GM12874 (cell line): ENCODE measurements at regions not wholly inside any gene's neighbourhood (a gene's known extent, or its start where the extent isn't known, plus 50 kb on each side); places are given as distances from the start of the nearest gene placed in this dataset.

Experiments used
- CTCF ChIP-seq: IDR thresholded peaks from 2 replicates; pipeline ENCODE4 v1.5.1; 2011; ENCODE audit warnings: low read depth, mild to moderate bottlenecking, control low read depth, low read length, moderate library complexity; ENCODE audit not compliant: insufficient read depth

GRCh38 chr11:25327656-25328055, 830.8 kb downstream of the LUZP2 start:
- no peak for TF ChIP-seq CTCF

DNA sequence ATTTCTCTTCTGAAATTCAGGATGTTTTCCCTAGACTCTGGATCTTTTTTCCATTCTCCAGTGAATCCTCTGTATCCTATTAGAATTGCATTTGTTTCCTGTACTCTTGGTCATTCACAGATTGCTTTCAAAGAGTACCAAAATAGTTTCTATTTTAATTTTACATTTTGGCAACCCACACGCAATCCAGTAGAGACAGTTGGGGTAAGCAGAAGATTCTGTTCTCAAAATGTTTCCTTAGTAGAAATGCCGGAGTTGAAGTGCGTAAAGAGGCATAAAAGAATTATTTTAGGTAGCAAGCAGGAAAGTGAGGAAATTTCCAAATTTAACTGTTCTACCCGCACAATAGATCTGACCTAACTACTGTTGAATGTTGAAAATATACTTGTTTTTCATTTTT, 842.4 kb downstream of the LUZP2 start:
- TF ChIP-seq CTCF: no peak

DNA sequence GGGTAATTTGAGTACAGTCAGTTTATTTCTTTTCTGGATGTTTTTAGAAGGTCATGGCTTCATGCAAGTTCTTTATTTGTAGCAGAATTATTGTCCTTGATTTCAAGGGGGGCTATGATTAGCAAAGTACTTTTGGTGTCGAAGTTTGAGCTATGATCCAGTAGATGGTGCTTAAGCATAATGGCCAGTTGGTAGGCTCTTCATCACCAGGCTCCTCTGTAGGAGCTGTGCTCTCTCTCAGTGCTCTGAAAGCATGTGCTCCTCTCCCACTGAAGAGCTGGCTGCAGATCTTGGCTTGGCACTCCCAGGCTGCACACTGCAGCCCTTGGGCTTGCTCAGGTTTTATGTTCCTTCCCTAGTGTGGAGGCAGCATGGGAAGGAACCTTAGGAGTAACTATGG, 852.7 kb downstream of the LUZP2 start:
- no peak for TF ChIP-seq CTCF

- TF ChIP-seq CTCF: no peak
Measured at GRCh38 chr11:25350899-25351803, 854.3 kb downstream of the LUZP2 start.

- no peak for TF ChIP-seq CTCF
Measured at GRCh38 chr11:25357133-25357532, 860.3 kb downstream of the LUZP2 start.

DNA sequence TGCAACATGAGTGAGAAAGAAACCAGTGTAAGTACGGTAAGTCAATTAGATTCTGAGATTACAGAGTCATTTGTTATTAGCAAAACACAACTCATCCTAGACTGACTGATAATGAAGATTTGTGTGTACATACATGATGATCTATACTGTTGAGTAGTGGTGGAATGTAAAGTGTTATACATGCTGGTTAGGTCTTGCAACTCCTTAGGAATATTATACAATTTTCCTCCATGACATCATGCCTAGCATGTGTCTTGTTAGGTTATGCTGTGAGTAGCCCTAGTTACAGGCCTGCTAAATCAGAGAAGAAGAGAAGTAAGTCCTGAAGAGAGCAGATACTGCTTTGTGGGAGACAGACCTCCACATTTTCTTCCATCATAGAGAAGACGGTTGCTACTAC, 880.6 kb downstream of the LUZP2 start:
- TF ChIP-seq CTCF: no peak

GRCh38 chr11:25396847-25397246, 900.0 kb downstream of the LUZP2 start:
- no peak for TF ChIP-seq CTCF
